ENCODE measurements at regions not wholly inside any gene's neighbourhood (a gene's known extent, or its start where the extent isn't known, plus 50 kb on each side); places are given as distances from the start of the nearest gene placed in this dataset.

DNA sequence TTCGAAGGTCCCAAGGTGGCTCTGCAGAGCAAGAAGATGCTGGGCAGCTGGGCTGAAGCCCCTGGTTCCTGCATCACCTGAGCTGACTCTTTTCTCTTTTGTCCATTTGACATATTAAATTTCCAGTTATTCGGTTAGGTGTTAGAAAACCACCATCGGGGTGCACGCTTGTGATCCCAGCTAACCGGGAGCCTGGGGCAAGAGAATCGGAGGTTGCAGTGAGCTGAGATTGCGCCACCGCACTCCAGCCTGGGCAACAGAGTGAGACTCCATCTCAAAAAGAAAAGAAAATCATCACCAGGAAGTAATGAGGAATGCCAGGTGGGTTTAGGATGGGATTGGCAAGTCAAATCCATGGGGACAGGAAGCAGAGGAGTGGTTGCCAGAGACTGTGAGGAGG is 76.3 kb upstream of the ZC3H12A start:
- Mint-ChIP-seq H3K27ac (ENCODE audit: unreplicated experiment) (no peak overlapping the region), H3K9me3 (ENCODE audit: unreplicated experiment) (peaks cover 2% of the 10 kb centered on the region), H3K4me1 (ENCODE audit: low read depth, unreplicated experiment) (peaks cover 28% of the 10 kb centered on the region), H3K4me3 (ENCODE audit: unreplicated experiment) (no peak overlapping the region), H3K27me3 (ENCODE audit: unreplicated experiment) (peaks cover 14% of the 10 kb centered on the region), H3K36me3 (ENCODE audit: unreplicated experiment) (no peaks in the 10 kb centered on the region)
- DNase-seq: no peak
- TF ChIP-seq, protein P1, sequence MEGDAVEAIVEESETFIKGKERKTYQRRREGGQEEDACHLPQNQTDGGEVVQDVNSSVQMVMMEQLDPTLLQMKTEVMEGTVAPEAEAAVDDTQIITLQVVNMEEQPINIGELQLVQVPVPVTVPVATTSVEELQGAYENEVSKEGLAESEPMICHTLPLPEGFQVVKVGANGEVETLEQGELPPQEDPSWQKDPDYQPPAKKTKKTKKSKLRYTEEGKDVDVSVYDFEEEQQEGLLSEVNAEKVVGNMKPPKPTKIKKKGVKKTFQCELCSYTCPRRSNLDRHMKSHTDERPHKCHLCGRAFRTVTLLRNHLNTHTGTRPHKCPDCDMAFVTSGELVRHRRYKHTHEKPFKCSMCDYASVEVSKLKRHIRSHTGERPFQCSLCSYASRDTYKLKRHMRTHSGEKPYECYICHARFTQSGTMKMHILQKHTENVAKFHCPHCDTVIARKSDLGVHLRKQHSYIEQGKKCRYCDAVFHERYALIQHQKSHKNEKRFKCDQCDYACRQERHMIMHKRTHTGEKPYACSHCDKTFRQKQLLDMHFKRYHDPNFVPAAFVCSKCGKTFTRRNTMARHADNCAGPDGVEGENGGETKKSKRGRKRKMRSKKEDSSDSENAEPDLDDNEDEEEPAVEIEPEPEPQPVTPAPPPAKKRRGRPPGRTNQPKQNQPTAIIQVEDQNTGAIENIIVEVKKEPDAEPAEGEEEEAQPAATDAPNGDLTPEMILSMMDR (IDR thresholded peaks at IDR 0.05; ENCODE audit: partially characterized antibody, unreplicated experiment): no peak

DNA sequence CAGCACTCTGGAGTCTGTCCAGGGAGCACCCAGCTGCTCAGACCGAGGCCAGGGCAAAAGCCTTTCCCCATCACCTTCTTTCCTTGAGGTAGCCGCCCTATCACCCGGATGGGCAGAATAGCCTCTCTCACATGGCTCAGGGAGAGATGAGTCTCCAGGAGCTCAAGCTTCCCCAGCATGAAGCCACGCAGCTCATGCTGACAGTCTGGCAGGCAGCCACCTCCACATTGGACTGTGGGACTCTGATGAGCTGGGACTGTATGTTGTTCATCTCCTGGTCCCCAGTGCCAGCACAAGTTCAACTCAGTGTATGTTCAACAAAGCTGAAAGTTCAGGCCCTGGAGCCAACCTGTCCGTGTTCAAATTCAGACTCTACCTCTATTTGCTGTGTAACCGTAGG is 75.2 kb upstream of the ZC3H12A start:
- Mint-ChIP-seq H3K9me3 (ENCODE audit: unreplicated experiment) (peaks cover 2% of the 10 kb centered on the region), H3K27me3 (ENCODE audit: unreplicated experiment) (peaks cover 12% of the 10 kb centered on the region)

DNA sequence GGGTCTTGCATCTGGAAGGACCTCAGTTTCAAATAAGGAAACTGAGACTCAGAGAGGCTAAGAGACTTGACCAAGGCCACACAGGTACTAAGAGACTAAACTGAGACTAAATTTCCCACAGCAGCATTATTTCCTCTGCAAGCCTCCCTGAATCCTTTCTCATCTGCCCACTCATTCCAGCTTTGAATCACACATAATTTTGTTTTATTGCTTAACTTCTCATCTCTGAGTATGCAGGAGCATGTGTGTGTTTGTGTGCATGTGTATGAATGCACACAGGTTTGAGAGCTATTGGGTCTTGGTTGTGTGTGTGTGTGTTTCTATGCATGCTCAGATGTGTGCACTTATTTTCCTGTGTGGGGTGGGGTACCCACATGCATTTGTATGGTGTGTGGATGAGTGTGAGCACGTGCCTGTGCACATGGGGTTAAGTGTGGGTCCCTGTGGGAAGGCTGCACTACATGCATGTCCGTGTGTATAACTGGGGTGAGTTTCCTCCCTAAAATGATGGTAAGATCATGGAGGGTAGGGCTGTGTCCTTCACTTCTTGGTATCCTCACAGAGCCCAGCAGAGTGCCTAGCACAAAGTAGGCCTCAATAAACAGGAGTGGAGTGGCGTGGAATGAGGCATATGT is 74.4 kb upstream of the ZC3H12A start:
- H3K27ac Mint-ChIP-seq (ENCODE audit: unreplicated experiment): no peak overlapping the region
- peaks cover 18% of the 10 kb centered on the region for H3K4me1 Mint-ChIP-seq (ENCODE audit: low read depth, unreplicated experiment)
- H3K27me3 Mint-ChIP-seq (ENCODE audit: unreplicated experiment): peaks cover 12% of the 10 kb centered on the region
- TF ChIP-seq, protein P1 (IDR thresholded peaks at IDR 0.05; ENCODE audit: partially characterized antibody, unreplicated experiment): no peak
- no peak overlapping the region for H3K4me3 Mint-ChIP-seq (ENCODE audit: unreplicated experiment)
- DNase-seq: no peak
- no peaks in the 10 kb centered on the region for H3K36me3 Mint-ChIP-seq (ENCODE audit: unreplicated experiment)
- H3K9me3 Mint-ChIP-seq (ENCODE audit: unreplicated experiment): peaks cover 2% of the 10 kb centered on the region

More for the DNA sequence above, 75.2 kb upstream of the ZC3H12A start:
- Mint-ChIP-seq H3K27ac (ENCODE audit: unreplicated experiment) (no peak overlapping the region), H3K36me3 (ENCODE audit: unreplicated experiment) (no peaks in the 10 kb centered on the region), H3K4me3 (ENCODE audit: unreplicated experiment) (no peak overlapping the region), H3K4me1 (ENCODE audit: low read depth, unreplicated experiment) (peaks cover 23% of the 10 kb centered on the region)
- DNase-seq: no peak
- TF ChIP-seq, protein P1 (IDR thresholded peaks at IDR 0.05; ENCODE audit: partially characterized antibody, unreplicated experiment): no peak

DNA sequence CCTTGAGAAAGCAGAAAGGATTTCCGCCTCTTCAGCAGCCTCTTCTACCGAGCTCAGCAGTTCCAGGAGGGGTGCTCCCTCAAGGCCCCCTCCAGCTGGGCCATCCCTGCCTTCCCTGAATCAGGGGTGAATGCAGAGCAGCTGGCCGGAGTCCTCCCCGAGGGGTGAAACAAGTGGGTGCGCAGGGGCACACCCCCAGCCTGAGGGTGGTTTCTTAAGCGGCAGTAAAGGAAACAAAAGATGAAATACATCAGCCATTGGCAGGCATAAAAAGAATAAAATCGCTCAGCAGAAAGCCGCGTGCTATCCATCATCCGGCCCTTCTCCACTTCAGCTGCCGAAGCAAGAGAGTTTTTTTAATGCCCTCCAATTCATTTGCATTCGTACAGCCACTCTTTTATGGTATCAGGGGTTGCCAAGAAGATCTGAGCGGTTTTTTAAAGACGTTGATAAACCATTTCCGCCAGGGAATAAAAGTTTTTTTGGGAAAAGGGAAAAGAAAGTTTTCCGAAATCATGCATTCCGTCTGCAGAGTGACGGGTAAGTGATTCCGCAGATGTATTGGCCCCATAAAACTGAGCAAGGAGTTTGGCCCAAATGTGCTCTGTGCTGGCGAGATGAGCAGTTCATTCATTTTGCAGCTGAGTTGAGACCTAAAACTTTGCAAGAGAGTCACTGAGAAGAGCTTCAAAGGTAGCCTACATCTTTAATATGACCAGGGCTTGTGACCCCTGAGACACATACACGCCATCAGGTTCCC is 73.7 kb upstream of the ZC3H12A start:
- Mint-ChIP-seq H3K9me3 (ENCODE audit: unreplicated experiment) (peaks cover 2% of the 10 kb centered on the region), H3K27ac (ENCODE audit: unreplicated experiment) (no peak overlapping the region), H3K4me1 (ENCODE audit: low read depth, unreplicated experiment) (peaks cover 15% of the 10 kb centered on the region), H3K4me3 (ENCODE audit: unreplicated experiment) (no peak overlapping the region), H3K36me3 (ENCODE audit: unreplicated experiment) (no peaks in the 10 kb centered on the region), H3K27me3 (ENCODE audit: unreplicated experiment) (peaks cover 12% of the 10 kb centered on the region)
- TF ChIP-seq, protein P1 (IDR thresholded peaks at IDR 0.05; ENCODE audit: partially characterized antibody, unreplicated experiment): no peak
- DNase-seq: no peak

DNA sequence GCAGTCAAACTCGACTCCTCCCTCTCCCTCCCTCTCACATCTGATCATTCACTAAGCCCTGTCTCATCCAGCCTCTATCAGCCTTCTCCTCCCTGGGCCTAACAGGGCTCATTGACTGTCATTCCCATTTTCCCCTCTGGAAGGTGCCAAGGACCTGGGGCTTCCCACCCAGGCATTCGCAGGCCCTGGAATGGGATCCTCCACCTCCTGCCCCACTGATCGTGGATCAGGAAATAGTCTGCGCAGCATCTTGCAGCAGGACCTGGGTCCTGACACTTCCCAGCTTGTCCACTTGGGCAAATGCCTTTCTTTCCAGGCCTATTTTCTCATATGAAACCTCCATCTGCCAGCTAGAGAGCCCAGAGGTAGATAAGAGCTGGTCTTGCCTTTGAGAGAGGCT is 71.2 kb upstream of the ZC3H12A start:
- H3K27me3 Mint-ChIP-seq (ENCODE audit: unreplicated experiment): peaks cover 8% of the 10 kb centered on the region
- DNase-seq: no peak
- peaks cover 1% of the 10 kb centered on the region for H3K9me3 Mint-ChIP-seq (ENCODE audit: unreplicated experiment)
- H3K27ac Mint-ChIP-seq (ENCODE audit: unreplicated experiment): no peak overlapping the region
- H3K4me3 Mint-ChIP-seq (ENCODE audit: unreplicated experiment): no peak overlapping the region
- H3K36me3 Mint-ChIP-seq (ENCODE audit: unreplicated experiment): no peaks in the 10 kb centered on the region
- TF ChIP-seq, protein P1 (IDR thresholded peaks at IDR 0.05; ENCODE audit: partially characterized antibody, unreplicated experiment): peak; percentile 29
- peaks cover 15% of the 10 kb centered on the region for H3K4me1 Mint-ChIP-seq (ENCODE audit: low read depth, unreplicated experiment)

Measured in glutamatergic neuron (in vitro differentiated cells).